Prostate gland (tissue), 2 donors: ENCODE measurements at regions not wholly inside any gene's neighbourhood (a gene's known extent, or its start where the extent isn't known, plus 50 kb on each side); places are given as distances from the start of the nearest gene placed in this dataset.

Experiments used
- POLR2A ChIP-seq: fragments of 450-650 bp; IDR thresholded peaks from one replicate; pipeline ENCODE4 v1.6.1; 2016; ENCODE audit warnings: antibody characterized with exemption, mild to moderate bottlenecking
- POLR2AphosphoS5 ChIP-seq: sonication (generic); formaldehyde crosslinking; IDR thresholded peaks from one replicate; pipeline ENCODE4 v1.6.1; 2017; ENCODE audit warnings: antibody characterized with exemption
- TF ChIP-seq, protein P1 (sequence below), 4 experiments: fragments of 200-600 bp in 2 of 4; fragments of 450-650 bp in 2 of 4; sonication (generic) in 2 of 4; IDR thresholded peaks; 1 replicate in 3 of 4; 2 replicates in 1 of 4; pipeline ENCODE4 v1.5.1; 2016 to 2019; ENCODE audit warnings: antibody characterized with exemption in 4 of 4, mild to moderate bottlenecking in 2 of 4, moderate library complexity in 2 of 4

DNA sequence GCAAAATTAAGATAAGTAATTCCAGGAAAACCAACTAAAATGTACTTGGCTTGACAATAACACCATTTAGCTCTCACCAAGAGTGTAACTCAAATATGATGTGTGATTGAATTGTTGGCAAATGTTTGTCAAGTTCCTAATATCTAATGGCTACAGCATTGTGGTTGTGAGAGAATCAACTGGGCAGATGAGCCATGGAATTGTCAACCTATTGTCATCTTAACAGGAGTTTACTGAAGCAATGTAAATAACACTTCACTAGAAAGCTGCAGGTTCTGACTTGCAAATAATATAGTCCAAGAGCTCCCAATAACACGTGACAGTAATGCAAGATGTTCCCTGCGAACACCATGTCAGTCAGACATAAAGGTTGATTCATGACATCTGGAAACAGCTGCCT, 495.2 kb upstream of the MEIS1 start:
- no peak for TF ChIP-seq POLR2A
- TF ChIP-seq, protein P1, sequence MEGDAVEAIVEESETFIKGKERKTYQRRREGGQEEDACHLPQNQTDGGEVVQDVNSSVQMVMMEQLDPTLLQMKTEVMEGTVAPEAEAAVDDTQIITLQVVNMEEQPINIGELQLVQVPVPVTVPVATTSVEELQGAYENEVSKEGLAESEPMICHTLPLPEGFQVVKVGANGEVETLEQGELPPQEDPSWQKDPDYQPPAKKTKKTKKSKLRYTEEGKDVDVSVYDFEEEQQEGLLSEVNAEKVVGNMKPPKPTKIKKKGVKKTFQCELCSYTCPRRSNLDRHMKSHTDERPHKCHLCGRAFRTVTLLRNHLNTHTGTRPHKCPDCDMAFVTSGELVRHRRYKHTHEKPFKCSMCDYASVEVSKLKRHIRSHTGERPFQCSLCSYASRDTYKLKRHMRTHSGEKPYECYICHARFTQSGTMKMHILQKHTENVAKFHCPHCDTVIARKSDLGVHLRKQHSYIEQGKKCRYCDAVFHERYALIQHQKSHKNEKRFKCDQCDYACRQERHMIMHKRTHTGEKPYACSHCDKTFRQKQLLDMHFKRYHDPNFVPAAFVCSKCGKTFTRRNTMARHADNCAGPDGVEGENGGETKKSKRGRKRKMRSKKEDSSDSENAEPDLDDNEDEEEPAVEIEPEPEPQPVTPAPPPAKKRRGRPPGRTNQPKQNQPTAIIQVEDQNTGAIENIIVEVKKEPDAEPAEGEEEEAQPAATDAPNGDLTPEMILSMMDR (IDR thresholded peaks at IDR 0.05) = no peak
- no peak for TF ChIP-seq POLR2AphosphoS5
